H1 (cell line): ENCODE measurements at regions not wholly inside any gene's neighbourhood (a gene's known extent, or its start where the extent isn't known, plus 50 kb on each side); places are given as distances from the start of the nearest gene placed in this dataset. TPM values are rescaled to one million over a fixed set of nuclear protein-coding genes. Genes with fewer than 3 reads are reported as not detected.

ENCODE experiments used
- small RNA-seq: library from polyadenylated mRNA; stranded (forward); fragments of <200 nt; extraction: miRNeasy Mini kit (QIAGEN cat#:217004); gene quantifications from one replicate; pipeline ENCODE3, GENCODE V24; 2013; ENCODE audit not compliant: insufficient read depth

Small RNA genes in the stretch of these regions (small RNA-seq; reads per million reads assigned to genes)
- gene RNU6-1023P = not detected
